ENCODE measurements at regions not wholly inside any gene's neighbourhood (a gene's known extent, or its start where the extent isn't known, plus 50 kb on each side); places are given as distances from the start of the nearest gene placed in this dataset.

GRCh38 chr9:13009871-13010270, 235.1 kb downstream of the LURAP1L start:
- H3K27ac ChIP-seq, result no peak overlapping the region
- H3K9me3 ChIP-seq, result no peaks in the 10 kb centered on the region
- H3K4me1 ChIP-seq, result no peaks in the 10 kb centered on the region
- no peak overlapping the region for H3K4me3 ChIP-seq
- intact Hi-C loops (cut with DNase I; ENCODE audit: low total_unique reads), result no loop called here
- TF ChIP-seq, protein P1, sequence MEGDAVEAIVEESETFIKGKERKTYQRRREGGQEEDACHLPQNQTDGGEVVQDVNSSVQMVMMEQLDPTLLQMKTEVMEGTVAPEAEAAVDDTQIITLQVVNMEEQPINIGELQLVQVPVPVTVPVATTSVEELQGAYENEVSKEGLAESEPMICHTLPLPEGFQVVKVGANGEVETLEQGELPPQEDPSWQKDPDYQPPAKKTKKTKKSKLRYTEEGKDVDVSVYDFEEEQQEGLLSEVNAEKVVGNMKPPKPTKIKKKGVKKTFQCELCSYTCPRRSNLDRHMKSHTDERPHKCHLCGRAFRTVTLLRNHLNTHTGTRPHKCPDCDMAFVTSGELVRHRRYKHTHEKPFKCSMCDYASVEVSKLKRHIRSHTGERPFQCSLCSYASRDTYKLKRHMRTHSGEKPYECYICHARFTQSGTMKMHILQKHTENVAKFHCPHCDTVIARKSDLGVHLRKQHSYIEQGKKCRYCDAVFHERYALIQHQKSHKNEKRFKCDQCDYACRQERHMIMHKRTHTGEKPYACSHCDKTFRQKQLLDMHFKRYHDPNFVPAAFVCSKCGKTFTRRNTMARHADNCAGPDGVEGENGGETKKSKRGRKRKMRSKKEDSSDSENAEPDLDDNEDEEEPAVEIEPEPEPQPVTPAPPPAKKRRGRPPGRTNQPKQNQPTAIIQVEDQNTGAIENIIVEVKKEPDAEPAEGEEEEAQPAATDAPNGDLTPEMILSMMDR (IDR thresholded peaks at IDR 0.05), result no peak
- no peak for TF ChIP-seq POLR2A (IDR thresholded peaks at IDR 0.05)
- no peaks in the 10 kb centered on the region for H3K27me3 ChIP-seq
- no peak for DNase-seq
- H3K36me3 ChIP-seq, result no peaks in the 10 kb centered on the region

- Histone ChIP-seq H3K27ac (no peak overlapping the region), H3K9me3 (no peaks in the 10 kb centered on the region), H3K4me3 (no peak overlapping the region), H3K4me1 (no peaks in the 10 kb centered on the region), H3K27me3 (no peaks in the 10 kb centered on the region), H3K36me3 (no peaks in the 10 kb centered on the region)
- DNase-seq, result no peak
- TF ChIP-seq, protein P1 (IDR thresholded peaks at IDR 0.05), result no peak
- TF ChIP-seq POLR2A (IDR thresholded peaks at IDR 0.05), result no peak
- intact Hi-C loops (cut with DNase I; ENCODE audit: low total_unique reads), result no loop called here
Measured at GRCh38 chr9:13013991-13014883, 239.4 kb downstream of the LURAP1L start.

DNA sequence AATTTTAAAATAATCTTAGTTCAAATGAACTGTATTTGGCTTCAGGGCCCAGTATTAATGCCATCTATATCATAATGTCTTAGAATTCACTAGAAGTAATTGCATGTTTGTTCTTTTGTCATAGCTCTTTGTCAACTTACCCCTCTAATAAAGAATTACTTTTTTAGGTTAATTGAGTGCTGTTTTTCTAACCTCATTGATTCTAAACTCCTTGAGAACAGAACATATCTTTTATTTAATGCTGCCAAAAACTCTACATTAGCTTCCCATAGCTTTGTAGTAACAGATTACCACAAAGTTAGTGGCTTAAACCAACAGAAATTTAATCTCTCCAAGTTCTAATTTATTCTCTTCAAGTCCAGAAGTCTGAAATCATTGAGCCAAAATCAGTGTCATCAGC, 242.4 kb downstream of the LURAP1L start:
- Histone ChIP-seq H3K4me1 (no peaks in the 10 kb centered on the region), H3K27me3 (no peaks in the 10 kb centered on the region), H3K27ac (no peak overlapping the region), H3K4me3 (no peak overlapping the region), H3K36me3 (no peaks in the 10 kb centered on the region), H3K9me3 (no peaks in the 10 kb centered on the region)
- intact Hi-C loops (cut with DNase I; ENCODE audit: low total_unique reads), result no loop called here
- TF ChIP-seq, protein P1 (IDR thresholded peaks at IDR 0.05), result no peak
- TF ChIP-seq POLR2A (IDR thresholded peaks at IDR 0.05), result no peak
- no peak for DNase-seq

DNA sequence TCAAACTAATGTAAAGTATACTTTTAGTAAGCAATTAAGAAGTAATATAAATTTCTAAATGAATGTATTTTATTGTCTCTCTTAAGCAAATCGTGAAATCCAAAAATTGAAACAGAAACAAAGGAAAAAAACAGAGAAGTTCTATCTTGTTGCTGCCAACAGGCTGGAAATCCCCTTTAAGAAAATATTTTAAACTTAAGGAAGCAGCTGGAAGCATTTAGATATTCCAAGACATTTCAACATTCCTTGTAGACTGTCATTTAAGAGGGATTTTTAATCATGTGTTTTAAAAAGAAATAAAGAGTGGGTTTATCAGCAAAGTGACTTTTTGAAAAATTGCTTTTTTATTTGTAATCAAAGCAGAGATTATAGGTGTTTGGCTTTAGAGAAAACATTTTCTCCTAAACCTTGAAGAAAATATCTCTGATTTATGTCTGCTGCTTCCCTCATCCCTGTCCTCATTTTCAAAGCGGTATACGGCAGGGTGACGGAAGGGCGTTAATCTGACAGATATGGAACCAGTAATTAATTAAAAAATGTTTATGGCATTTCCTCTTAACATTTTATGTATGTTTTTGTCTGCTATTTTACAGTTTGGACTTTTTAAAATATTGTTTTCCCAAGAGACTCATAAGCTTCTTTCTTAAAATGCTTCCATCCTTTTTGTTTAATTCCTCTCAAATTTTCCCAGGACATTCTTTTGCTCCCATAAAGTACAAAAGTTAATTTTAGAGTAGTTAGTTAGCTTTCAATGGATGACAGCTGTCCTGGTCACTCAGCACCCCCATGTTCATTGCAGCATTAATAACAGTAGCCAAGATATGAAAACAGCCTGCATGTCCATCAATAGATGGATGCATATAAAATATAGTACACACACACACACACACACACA, 245.6 kb downstream of the LURAP1L start:
- no peak for DNase-seq
- intact Hi-C loops (cut with DNase I; ENCODE audit: low total_unique reads), result no loop called here
- no peaks in the 10 kb centered on the region for H3K9me3 ChIP-seq

More for the DNA sequence above, 245.6 kb downstream of the LURAP1L start:
- TF ChIP-seq POLR2A (IDR thresholded peaks at IDR 0.05), result no peak
- TF ChIP-seq, protein P1 (IDR thresholded peaks at IDR 0.05), result no peak
- Histone ChIP-seq H3K4me3 (no peak overlapping the region), H3K36me3 (no peaks in the 10 kb centered on the region), H3K27ac (no peak overlapping the region), H3K27me3 (no peaks in the 10 kb centered on the region), H3K4me1 (no peaks in the 10 kb centered on the region)

All from uterus (tissue), 3 donors.